22Rv1 (cell line): ENCODE measurements at regions not wholly inside any gene's neighbourhood (a gene's known extent, or its start where the extent isn't known, plus 50 kb on each side); places are given as distances from the start of the nearest gene placed in this dataset.

Source experiments
- H3K27ac ChIP-seq: fragments of 450-650 bp; 2 replicates; pipeline ENCODE4 v1.5.1; 2017
- CTCF ChIP-seq: fragments of 450-650 bp; IDR thresholded peaks from 2 replicates; pipeline ENCODE4 v1.5.1; 2017; ENCODE audit warnings: mild to moderate bottlenecking
- ZFX ChIP-seq: fragments of 450-650 bp; IDR thresholded peaks from 2 replicates; pipeline ENCODE4 v1.6.1; 2017; ENCODE audit warnings: antibody characterized with exemption, borderline replicate concordance

GRCh38 chr12:113676547-113676946, 204.9 kb upstream of the LHX5 start:
- no peak overlapping the region for H3K27ac ChIP-seq
- TF ChIP-seq CTCF (no peak), ZFX (no peak)

GRCh38 chr12:113676117-113676516, 204.4 kb upstream of the LHX5 start:
- no peak overlapping the region for H3K27ac ChIP-seq
- TF ChIP-seq CTCF (no peak), ZFX (no peak)

- TF ChIP-seq CTCF, result no peak
- TF ChIP-seq ZFX, result no peak
- H3K27ac ChIP-seq, result no peak overlapping the region
These were observed 203.3 kb upstream of the LHX5 start for GRCh38 chr12:113674996-113675395.

GRCh38 chr12:113674302-113674701, 202.6 kb upstream of the LHX5 start:
- TF ChIP-seq CTCF (no peak), ZFX (no peak)
- no peak overlapping the region for H3K27ac ChIP-seq

GRCh38 chr12:113673458-113674238, 202.0 kb upstream of the LHX5 start:
- no peak for TF ChIP-seq CTCF
- TF ChIP-seq ZFX, result no peak
- H3K27ac ChIP-seq, result no peak overlapping the region

GRCh38 chr12:113670742-113671141, 199.1 kb upstream of the LHX5 start:
- no peak overlapping the region for H3K27ac ChIP-seq
- no peak for TF ChIP-seq ZFX
- TF ChIP-seq CTCF, result no peak

GRCh38 chr12:113667676-113668356, 196.1 kb upstream of the LHX5 start:
- TF ChIP-seq CTCF (no peak), ZFX (no peak)

More at GRCh38 chr12:113667676-113668356, 196.1 kb upstream of the LHX5 start:
- no peak overlapping the region for H3K27ac ChIP-seq
